Memory B cell (primary cell): ENCODE measurements at regions not wholly inside any gene's neighbourhood (a gene's known extent, or its start where the extent isn't known, plus 50 kb on each side); places are given as distances from the start of the nearest gene placed in this dataset.
"Not testable (repeated sequence)": the region's sequence is repeated elsewhere in the genome, so short reads cannot be mapped to it uniquely, and the experiment has no call there.

Source experiments
- ATAC-seq: fragments of 150-1000 bp; cut with Tn5 transposase; 2 replicates; pipeline ENCODE4 v1.10.0; 2021; ENCODE audit warnings: low read depth, mild to moderate bottlenecking, moderate library complexity
- DNase-seq, 2 donors: peaks; one replicate each; pipeline ENCODE4 v3.0.0; 2022; ENCODE audit warnings: low spot score in 2 of 2
- H3K27ac Mint-ChIP-seq: one replicate; pipeline ENCODE4 v1.8.0; 2022; ENCODE audit warnings: mild to moderate bottlenecking, moderate library complexity, mixed read lengths
- H3K27me3 Mint-ChIP-seq: one replicate; pipeline ENCODE4 v1.8.0; 2022; ENCODE audit warnings: mixed read lengths
- H3K36me3 Mint-ChIP-seq: one replicate; pipeline ENCODE4 v1.8.0; 2022; ENCODE audit warnings: mild to moderate bottlenecking, mixed read lengths
- H3K4me1 Mint-ChIP-seq: one replicate; pipeline ENCODE4 v1.8.0; 2022; ENCODE audit warnings: mixed read lengths
- H3K4me3 Mint-ChIP-seq: one replicate; pipeline ENCODE4 v1.8.0; 2022; ENCODE audit warnings: mild to moderate bottlenecking, moderate library complexity, mixed read lengths
- H3K9me3 Mint-ChIP-seq: one replicate; pipeline ENCODE4 v1.8.0; 2022; ENCODE audit warnings: mixed read lengths

DNA sequence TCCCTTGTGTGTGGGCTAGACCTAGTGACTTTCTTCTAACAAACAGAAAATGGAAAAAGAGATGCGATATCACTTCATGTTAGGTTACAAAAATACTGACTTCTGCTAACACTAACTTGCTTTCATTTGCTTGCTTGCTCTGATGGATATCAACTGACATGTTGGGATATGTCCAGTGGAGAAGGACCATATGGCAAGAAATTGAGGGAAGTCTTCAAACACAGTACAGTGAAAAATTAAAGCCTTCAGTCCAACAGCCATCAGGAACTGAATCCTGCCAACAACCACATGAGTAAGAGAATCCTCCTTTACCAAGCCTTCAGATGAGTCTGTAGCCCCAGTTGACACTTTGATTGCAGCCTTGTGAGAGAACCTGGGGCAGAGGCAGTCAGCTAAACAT lies 143.9 kb downstream of the MAIP1 start:
- H3K36me3 Mint-ChIP-seq: no peaks in the 10 kb centered on the region
- peaks cover 3% of the 10 kb centered on the region for H3K9me3 Mint-ChIP-seq
- ATAC-seq (no peak), DNase-seq (no peak)
- no peak overlapping the region for H3K4me3 Mint-ChIP-seq
- peaks cover 2% of the 10 kb centered on the region for H3K27me3 Mint-ChIP-seq
- H3K4me1 Mint-ChIP-seq: no peaks in the 10 kb centered on the region
- H3K27ac Mint-ChIP-seq: no peak overlapping the region

DNA sequence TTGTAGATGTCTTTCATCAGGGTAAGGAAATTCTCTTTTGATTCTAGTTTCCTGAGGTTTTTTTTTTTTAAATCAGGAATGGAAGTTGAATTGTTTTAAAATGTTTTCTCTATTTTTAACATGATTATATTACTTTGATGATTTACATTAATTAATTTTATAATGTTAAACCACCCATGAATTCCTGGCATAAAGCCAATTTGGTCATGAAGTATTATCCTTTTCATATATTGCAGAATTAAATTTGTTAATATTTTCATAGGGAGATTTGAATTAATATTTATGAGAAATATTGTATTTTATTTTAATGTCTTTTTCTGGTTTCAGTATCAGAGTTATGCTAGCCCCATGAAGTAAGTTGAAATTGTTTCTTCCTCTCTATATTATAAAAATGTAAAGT lies 144.6 kb downstream of the MAIP1 start:
- ATAC-seq: no peak
- no peaks in the 10 kb centered on the region for H3K36me3 Mint-ChIP-seq

DNA sequence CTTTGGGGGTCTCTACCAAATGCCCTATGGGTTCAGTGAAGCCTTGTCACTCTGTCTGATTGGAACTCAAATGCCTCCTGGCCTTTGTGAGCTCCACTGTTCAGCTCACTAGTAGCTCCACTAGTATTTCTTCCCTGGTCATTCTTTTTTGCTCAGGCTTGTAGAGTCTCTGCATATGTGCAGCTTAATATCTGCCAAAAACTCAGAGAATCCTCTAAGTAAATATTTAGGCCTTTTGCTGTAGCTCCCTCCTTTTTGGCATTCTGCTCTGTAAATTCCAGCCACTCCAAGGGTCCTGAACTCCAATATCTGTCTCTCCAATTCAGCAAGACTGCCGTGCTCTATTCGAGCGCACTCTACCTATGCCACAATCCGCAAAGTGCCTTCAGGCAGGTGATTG lies 146.5 kb downstream of the MAIP1 start:
- DNase-seq (no peak), ATAC-seq (no peak)
- Mint-ChIP-seq H3K9me3 (no peaks in the 10 kb centered on the region), H3K27me3 (peaks cover 2% of the 10 kb centered on the region), H3K36me3 (no peaks in the 10 kb centered on the region), H3K4me3 (no peak overlapping the region), H3K4me1 (no peaks in the 10 kb centered on the region), H3K27ac (no peak overlapping the region)

More for the DNA sequence above, 144.6 kb downstream of the MAIP1 start:
- Mint-ChIP-seq H3K27me3 (peaks cover 2% of the 10 kb centered on the region), H3K4me1 (no peaks in the 10 kb centered on the region), H3K9me3 (peaks cover 3% of the 10 kb centered on the region), H3K27ac (no peak overlapping the region), H3K4me3 (no peak overlapping the region)
- no peak for DNase-seq

DNA sequence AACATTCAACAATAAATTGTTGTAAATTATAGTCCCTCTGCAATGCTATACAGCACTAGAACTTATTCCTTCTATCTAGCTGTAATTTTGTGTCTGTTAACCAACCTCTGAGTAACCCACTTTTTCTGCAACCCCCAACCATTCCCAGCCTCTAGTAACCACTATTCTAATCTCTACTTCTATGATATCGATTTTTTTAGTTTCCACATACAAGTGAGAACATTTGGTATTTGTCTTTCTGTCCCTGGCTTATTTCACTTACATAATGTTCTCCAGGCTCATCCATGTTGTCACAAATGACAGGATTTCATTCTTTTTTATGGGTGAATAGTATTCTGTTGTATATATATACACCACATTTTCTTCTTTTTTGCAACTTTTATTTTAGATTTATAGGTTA lies 147.6 kb downstream of the MAIP1 start:
- DNase-seq: no peak
- Mint-ChIP-seq H3K4me1 (no peaks in the 10 kb centered on the region), H3K27ac (no peak overlapping the region), H3K4me3 (no peak overlapping the region), H3K36me3 (no peaks in the 10 kb centered on the region), H3K27me3 (peaks cover 4% of the 10 kb centered on the region), H3K9me3 (no peaks in the 10 kb centered on the region)
- ATAC-seq: no peak

- Mint-ChIP-seq H3K36me3 (no peaks in the 10 kb centered on the region), H3K9me3 (no peaks in the 10 kb centered on the region), H3K27ac (no peak overlapping the region), H3K4me1 (no peaks in the 10 kb centered on the region), H3K4me3 (no peak overlapping the region), H3K27me3 (peaks cover 4% of the 10 kb centered on the region)
- DNase-seq: no peak
- ATAC-seq: no peak
Observed at GRCh38 chr2:200104015-200104414, 148.6 kb downstream of the MAIP1 start.

DNA sequence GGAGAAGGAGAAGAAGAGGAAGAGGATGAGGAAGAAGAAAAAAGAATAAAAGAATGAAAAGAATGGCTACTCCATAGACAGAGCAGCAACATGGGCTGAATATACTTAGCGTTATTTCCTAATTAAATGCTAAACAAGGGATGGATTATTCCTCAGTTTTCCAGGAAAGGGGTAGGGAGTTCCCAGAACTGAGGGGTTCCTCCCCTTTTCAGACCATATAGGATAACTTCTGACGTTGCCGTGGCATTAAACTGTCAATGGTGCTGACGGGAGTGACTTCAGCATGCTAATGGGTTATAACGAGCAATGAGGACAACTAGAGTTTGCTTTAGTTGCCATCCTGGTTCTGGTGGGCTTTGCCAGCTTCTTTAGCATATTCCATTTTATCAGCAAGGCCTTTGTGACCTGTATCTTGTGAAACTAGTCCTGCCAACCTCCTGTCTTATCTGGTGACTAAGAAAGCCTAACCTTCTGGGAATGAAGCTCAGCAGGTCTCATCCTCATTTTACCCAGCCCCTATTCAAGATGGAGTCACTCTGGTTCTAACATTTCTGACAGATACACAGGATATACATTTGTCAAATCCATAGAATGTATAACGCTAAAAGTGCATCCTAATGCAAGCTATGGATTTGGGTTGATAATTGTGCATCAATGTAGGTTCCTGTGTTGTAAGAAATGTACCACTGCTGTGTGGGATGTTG lies 152.3 kb downstream of the MAIP1 start:
- ATAC-seq (no peak), DNase-seq (no peak)
- Mint-ChIP-seq H3K4me1 (no peaks in the 10 kb centered on the region), H3K9me3 (no peaks in the 10 kb centered on the region), H3K27me3 (peaks cover 4% of the 10 kb centered on the region), H3K36me3 (no peaks in the 10 kb centered on the region), H3K27ac (no peak overlapping the region), H3K4me3 (no peak overlapping the region)

DNA sequence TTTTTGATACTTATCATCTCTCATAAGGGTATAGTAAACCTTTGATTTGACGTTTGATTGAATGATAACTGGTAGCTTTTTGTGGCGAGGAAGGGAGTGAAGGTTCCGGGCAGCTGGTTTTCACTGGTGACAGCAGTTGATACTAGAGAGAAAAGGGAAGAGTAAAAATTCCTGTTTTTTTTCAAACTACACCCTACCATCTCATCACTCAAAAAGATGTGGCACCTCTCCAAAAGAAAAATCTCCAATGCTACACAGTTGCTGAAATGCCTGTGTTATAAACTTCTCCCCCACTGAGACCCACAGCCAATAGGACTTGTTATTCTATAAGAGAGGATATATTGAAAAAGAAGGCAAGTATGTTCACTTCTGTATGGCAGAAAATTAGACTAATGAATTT lies 154.0 kb downstream of the MAIP1 start:
- Mint-ChIP-seq H3K36me3 (no peaks in the 10 kb centered on the region), H3K27ac (no peak overlapping the region), H3K4me3 (no peak overlapping the region), H3K9me3 (no peaks in the 10 kb centered on the region), H3K27me3 (peaks cover 2% of the 10 kb centered on the region), H3K4me1 (no peaks in the 10 kb centered on the region)
- DNase-seq (no peak), ATAC-seq (no peak)

DNA sequence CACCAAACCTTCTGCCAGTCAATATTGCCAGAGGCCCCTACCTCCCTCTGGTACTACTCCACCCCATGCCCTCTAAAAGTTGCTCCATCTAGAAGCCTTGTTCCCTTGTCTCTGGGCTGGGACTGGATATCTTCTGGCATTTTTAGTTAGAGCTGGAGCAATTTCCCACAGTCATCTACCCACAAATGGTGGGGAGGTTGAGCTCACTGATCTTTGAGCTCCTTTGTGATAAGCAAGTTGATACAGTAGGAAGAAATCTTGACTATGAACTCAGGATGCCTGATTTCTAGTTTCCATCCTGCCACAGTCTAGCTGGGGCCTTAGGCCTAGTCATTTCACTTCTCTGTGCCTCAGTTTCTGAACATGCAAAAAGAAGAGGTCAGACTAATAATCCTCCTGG lies 155.0 kb downstream of the MAIP1 start:
- Mint-ChIP-seq H3K27ac (no peak overlapping the region), H3K36me3 (no peaks in the 10 kb centered on the region), H3K9me3 (peaks cover 4% of the 10 kb centered on the region), H3K27me3 (peaks cover 2% of the 10 kb centered on the region), H3K4me1 (no peaks in the 10 kb centered on the region), H3K4me3 (no peak overlapping the region)
- no peak for ATAC-seq
- no peak for DNase-seq

- not testable (repeated sequence) for H3K36me3 Mint-ChIP-seq, H3K9me3 Mint-ChIP-seq, H3K27ac Mint-ChIP-seq, H3K4me3 Mint-ChIP-seq, DNase-seq, H3K27me3 Mint-ChIP-seq, H3K4me1 Mint-ChIP-seq, ATAC-seq
Observed at GRCh38 chr2:200113016-200113799, 157.8 kb downstream of the MAIP1 start.

GRCh38 chr2:200119236-200119635 lies 163.9 kb downstream of the MAIP1 start:
- Mint-ChIP-seq H3K9me3 (peaks cover 6% of the 10 kb centered on the region), H3K27ac (no peak overlapping the region), H3K36me3 (no peaks in the 10 kb centered on the region), H3K4me1 (no peaks in the 10 kb centered on the region), H3K27me3 (peaks cover 9% of the 10 kb centered on the region), H3K4me3 (no peak overlapping the region)
- ATAC-seq (no peak), DNase-seq (no peak)

DNA sequence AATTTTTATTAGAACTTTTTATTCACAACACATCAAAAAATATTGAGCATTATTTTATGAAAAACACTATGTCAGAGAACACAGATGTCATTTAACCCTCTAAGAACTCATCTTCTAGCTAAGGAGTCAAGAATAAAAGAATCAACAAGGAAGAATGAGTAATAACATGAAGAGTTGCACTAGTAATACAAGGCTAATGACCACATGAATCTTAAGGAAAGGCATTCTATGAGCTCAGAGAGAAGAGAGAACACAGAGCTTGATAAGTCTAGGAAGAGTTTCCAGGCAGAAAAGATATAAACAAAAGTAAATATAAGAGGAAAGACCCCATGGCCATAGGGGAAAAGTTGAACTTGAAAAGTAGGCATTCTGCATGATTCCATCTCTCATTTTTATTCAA lies 166.5 kb downstream of the MAIP1 start:
- Mint-ChIP-seq H3K36me3 (no peaks in the 10 kb centered on the region), H3K4me1 (no peaks in the 10 kb centered on the region), H3K27ac (no peak overlapping the region), H3K27me3 (peaks cover 6% of the 10 kb centered on the region), H3K4me3 (no peak overlapping the region), H3K9me3 (peaks cover 5% of the 10 kb centered on the region)
- no peak for DNase-seq
- no peak for ATAC-seq

GRCh38 chr2:200122683-200123082 lies 167.3 kb downstream of the MAIP1 start:
- DNase-seq (no peak), ATAC-seq (no peak)
- Mint-ChIP-seq H3K4me3 (no peak overlapping the region), H3K27me3 (peaks cover 5% of the 10 kb centered on the region), H3K27ac (no peak overlapping the region), H3K9me3 (peaks cover 5% of the 10 kb centered on the region), H3K4me1 (no peaks in the 10 kb centered on the region), H3K36me3 (no peaks in the 10 kb centered on the region)

GRCh38 chr2:200124665-200125368 lies 169.4 kb downstream of the MAIP1 start:
- ATAC-seq, H3K27ac Mint-ChIP-seq, H3K27me3 Mint-ChIP-seq, H3K4me3 Mint-ChIP-seq, H3K9me3 Mint-ChIP-seq, DNase-seq, H3K4me1 Mint-ChIP-seq, H3K36me3 Mint-ChIP-seq: not testable (repeated sequence)

- DNase-seq (no peak), ATAC-seq (no peak)
- peaks cover 5% of the 10 kb centered on the region for H3K27me3 Mint-ChIP-seq
- peaks cover 5% of the 10 kb centered on the region for H3K9me3 Mint-ChIP-seq
- H3K27ac Mint-ChIP-seq: no peak overlapping the region
- no peaks in the 10 kb centered on the region for H3K4me1 Mint-ChIP-seq
- no peak overlapping the region for H3K4me3 Mint-ChIP-seq
- no peaks in the 10 kb centered on the region for H3K36me3 Mint-ChIP-seq
Observed at GRCh38 chr2:200125444-200126284, 170.3 kb downstream of the MAIP1 start.
